Panc1 (cell line): ENCODE measurements at regions not wholly inside any gene's neighbourhood (a gene's known extent, or its start where the extent isn't known, plus 50 kb on each side); places are given as distances from the start of the nearest gene placed in this dataset.

Experiments
- ATAC-seq: fragments of 200-7000 bp; cut with Tn5 transposase; 2 replicates; pipeline ENCODE4 v1.9.1; 2020; ENCODE audit warnings: mild to moderate bottlenecking, moderate library complexity
- BruUV-seq: library from RNA; stranded (reverse); fragments of 400-500 nt; replicated peaks from 2 replicates; lab custom pipeline; 2021; lab: Mats Ljungman, UMichigan
- CTCF ChIA-PET: fragments of 300-600 bp; sonication (Branson Sonifier 250); formaldehyde crosslinking; loops from one replicate; lab custom pipeline; 2022; ENCODE audit warnings: antibody characterized with exemption; lab: Charles Lee
- POLR2A ChIA-PET: fragments of 300-600 bp; sonication (Branson Sonifier 250); formaldehyde crosslinking; loops from one replicate; lab custom pipeline; 2022; ENCODE audit warnings: antibody characterized with exemption; lab: Charles Lee
- DNase-seq: peaks from one replicate; pipeline ENCODE4 v3.0.0-alpha.2; 2010; ENCODE audit warnings: low read depth, low spot score
- H3K27ac ChIP-seq: 2 replicates; pipeline ENCODE4 v1.5.1; 2011; ENCODE audit warnings: mild to moderate bottlenecking, low read length, inconsistent platforms
- H3K27me3 ChIP-seq: fragments of 200-500 bp; sonication (Bioruptor generic); 2 replicates; pipeline ENCODE4 v1.6.0; 2014; ENCODE audit warnings: low read length, inconsistent platforms; ENCODE audit not compliant: control insufficient read depth, insufficient read depth
- H3K36me3 ChIP-seq: fragments of 200-500 bp; sonication (Bioruptor generic); 2 replicates; pipeline ENCODE4 v1.5.1; 2014; ENCODE audit warnings: inconsistent platforms, mild to moderate bottlenecking, low read length, moderate library complexity; ENCODE audit not compliant: control insufficient read depth, insufficient read depth
- H3K4me1 ChIP-seq: 2 replicates; pipeline ENCODE4 v1.5.1; 2011; ENCODE audit warnings: inconsistent platforms, mild to moderate bottlenecking, low read length, moderate library complexity; ENCODE audit not compliant: control insufficient read depth, insufficient read depth
- H3K4me3 ChIP-seq, 2 experiments: 2 replicates each; pipeline ENCODE4 v1.5.1; 2011 to 2012; ENCODE audit warnings: low read depth in 2 of 2, low read length in 2 of 2, mild to moderate bottlenecking in 2 of 2, inconsistent platforms in 1 of 2, moderate library complexity in 1 of 2
- H3K9me3 ChIP-seq: fragments of 200-500 bp; sonication (Bioruptor generic); 2 replicates; pipeline ENCODE4 v1.5.1; 2014; ENCODE audit warnings: low read depth, mild to moderate bottlenecking, inconsistent platforms, low read length, moderate library complexity; ENCODE audit not compliant: control insufficient read depth, insufficient read depth
- POLR2AphosphoS5 ChIP-seq: IDR thresholded peaks from 2 replicates; pipeline ENCODE4 v1.6.1; 2012; ENCODE audit warnings: mild to moderate bottlenecking, low read depth, low read length, moderate library complexity
- REST ChIP-seq, 2 experiments: IDR thresholded peaks; 2 replicates each; pipeline ENCODE4 v1.6.1; 2011 to 2012; ENCODE audit warnings: low read depth in 2 of 2, control low read depth in 1 of 2, low read length in 1 of 2, mild to moderate bottlenecking in 1 of 2, moderate library complexity in 1 of 2; ENCODE audit not compliant: insufficient read depth in 1 of 2
- SIN3A ChIP-seq: IDR thresholded peaks from 2 replicates; pipeline ENCODE4 v1.6.1; 2012; ENCODE audit warnings: low read depth, mild to moderate bottlenecking, low read length, moderate library complexity, borderline replicate concordance; ENCODE audit not compliant: insufficient read depth
- TCF7L2 ChIP-seq: IDR thresholded peaks from 2 replicates; pipeline ENCODE4 v1.6.1; 2011; ENCODE audit warnings: mild to moderate bottlenecking, low read depth, low read length, inconsistent platforms
- in situ Hi-C: cut with HindIII; loops from 2 replicates; pipeline ENCODE4 v1.10.0; 2016; ENCODE audit warnings: low sequenced_read_pairs, low pct_unique_long_range_greater_than_20kb
- intact Hi-C: fragments of 100-400 bp; cut with micrococcal nuclease; formaldehyde crosslinking; loops from one replicate; pipeline ENCODE4 v1.10.0; 2022; ENCODE audit not compliant: unreplicated experiment
- TF ChIP-seq, protein P1 (sequence below): fragments of 450-650 bp; IDR thresholded peaks from 2 replicates; pipeline ENCODE4 v1.5.1; 2017; ENCODE audit warnings: mild to moderate bottlenecking

DNA sequence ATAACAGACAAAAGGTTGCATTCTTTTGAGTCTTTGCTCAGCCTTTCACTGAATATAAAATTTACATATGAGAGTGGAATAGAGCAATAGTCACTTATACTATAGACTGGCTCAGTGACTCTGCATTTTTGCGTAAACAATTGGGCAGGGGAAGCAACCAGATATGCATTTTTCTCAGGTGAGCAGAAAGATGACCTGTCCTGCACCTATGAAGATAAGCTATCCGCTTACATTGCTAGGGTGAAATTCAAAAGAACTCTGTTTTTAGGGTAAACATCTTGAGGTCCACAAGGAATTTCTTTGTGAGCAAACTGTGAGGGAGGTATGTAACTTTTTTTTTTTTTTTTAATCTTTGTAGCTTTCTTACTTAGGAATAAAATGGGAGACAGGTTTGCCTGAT lies 602.4 kb upstream of the PRKX start:
- POLR2A ChIA-PET, result no interaction called here
- TF ChIP-seq POLR2AphosphoS5 (no peak), REST (IDR thresholded peaks at IDR 0.05; ENCODE audit: insufficient read depth in 1 of 2, low read depth in 2 of 2, low read length in 1 of 2) (no peak), TCF7L2 (no peak), SIN3A (no peak)
- TF ChIP-seq, protein P1, sequence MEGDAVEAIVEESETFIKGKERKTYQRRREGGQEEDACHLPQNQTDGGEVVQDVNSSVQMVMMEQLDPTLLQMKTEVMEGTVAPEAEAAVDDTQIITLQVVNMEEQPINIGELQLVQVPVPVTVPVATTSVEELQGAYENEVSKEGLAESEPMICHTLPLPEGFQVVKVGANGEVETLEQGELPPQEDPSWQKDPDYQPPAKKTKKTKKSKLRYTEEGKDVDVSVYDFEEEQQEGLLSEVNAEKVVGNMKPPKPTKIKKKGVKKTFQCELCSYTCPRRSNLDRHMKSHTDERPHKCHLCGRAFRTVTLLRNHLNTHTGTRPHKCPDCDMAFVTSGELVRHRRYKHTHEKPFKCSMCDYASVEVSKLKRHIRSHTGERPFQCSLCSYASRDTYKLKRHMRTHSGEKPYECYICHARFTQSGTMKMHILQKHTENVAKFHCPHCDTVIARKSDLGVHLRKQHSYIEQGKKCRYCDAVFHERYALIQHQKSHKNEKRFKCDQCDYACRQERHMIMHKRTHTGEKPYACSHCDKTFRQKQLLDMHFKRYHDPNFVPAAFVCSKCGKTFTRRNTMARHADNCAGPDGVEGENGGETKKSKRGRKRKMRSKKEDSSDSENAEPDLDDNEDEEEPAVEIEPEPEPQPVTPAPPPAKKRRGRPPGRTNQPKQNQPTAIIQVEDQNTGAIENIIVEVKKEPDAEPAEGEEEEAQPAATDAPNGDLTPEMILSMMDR, result no peak
- Histone ChIP-seq H3K4me3 (no peak overlapping the region), H3K9me3 (no peaks in the 10 kb centered on the region), H3K36me3 (no peaks in the 10 kb centered on the region), H3K4me1 (no peaks in the 10 kb centered on the region), H3K27me3 (no peaks in the 10 kb centered on the region), H3K27ac (no peak overlapping the region)
- intact Hi-C loops, result no loop called here
- CTCF ChIA-PET, result no interaction called here
- ATAC-seq, result no peak
- no peak for DNase-seq
- BruUV-seq, result no TSS peak
- in situ Hi-C loops, result no loop called here

- Histone ChIP-seq H3K36me3 (no peaks in the 10 kb centered on the region), H3K4me1 (no peaks in the 10 kb centered on the region), H3K4me3 (no peak overlapping the region), H3K9me3 (no peaks in the 10 kb centered on the region), H3K27me3 (no peaks in the 10 kb centered on the region), H3K27ac (no peak overlapping the region)
- in situ Hi-C loops (no loop called here), intact Hi-C loops (no loop called here)
- no peak for DNase-seq
- TF ChIP-seq, protein P1, result no peak
- TF ChIP-seq SIN3A, result no peak
- TF ChIP-seq REST (IDR thresholded peaks at IDR 0.05; ENCODE audit: insufficient read depth in 1 of 2, low read depth in 2 of 2, low read length in 1 of 2), result no peak
- TF ChIP-seq TCF7L2, result no peak
- TF ChIP-seq POLR2AphosphoS5, result no peak
- BruUV-seq, result no TSS peak
- ChIA-PET POLR2A (no interaction called here), CTCF (no interaction called here)
- no peak for ATAC-seq
Observed at GRCh38 chrX:4314586-4314985, 601.1 kb upstream of the PRKX start.
